HUES48 (cell line): ENCODE measurements at regions not wholly inside any gene's neighbourhood (a gene's known extent, or its start where the extent isn't known, plus 50 kb on each side); places are given as distances from the start of the nearest gene placed in this dataset.
"Not testable (repeated sequence)": the region's sequence is repeated elsewhere in the genome, so short reads cannot be mapped to it uniquely, and the experiment has no call there.

Experiments used
- H3K27ac ChIP-seq: one replicate; pipeline ENCODE4 v1.7.0; 2013; ENCODE audit warnings: low read depth, low read length, inconsistent platforms
- H3K27me3 ChIP-seq: 2 replicates; pipeline ENCODE4 v1.6.1; 2013; ENCODE audit warnings: mild to moderate bottlenecking, low read length; ENCODE audit not compliant: control insufficient read depth, insufficient read depth
- H3K36me3 ChIP-seq: 2 replicates; pipeline ENCODE4 v1.6.1; 2013; ENCODE audit warnings: low read length; ENCODE audit not compliant: control insufficient read depth, insufficient read depth
- H3K4me1 ChIP-seq: 2 replicates; pipeline ENCODE4 v1.6.1; 2013; ENCODE audit warnings: mild to moderate bottlenecking, low read length; ENCODE audit not compliant: control insufficient read depth, insufficient read depth
- H3K4me3 ChIP-seq: 2 replicates; pipeline ENCODE4 v1.5.1; 2013; ENCODE audit warnings: mild to moderate bottlenecking, low read depth, low read length
- H3K9ac ChIP-seq: 2 replicates; pipeline ENCODE4 v1.6.1; 2013; ENCODE audit warnings: mild to moderate bottlenecking, low read depth, low read length, moderate library complexity
- H3K9me3 ChIP-seq: 2 replicates; pipeline ENCODE4 v1.6.1; 2013; ENCODE audit warnings: low read length; ENCODE audit not compliant: control insufficient read depth, insufficient read depth

GRCh38 chr2:64745562-64745961 is 91.8 kb upstream of the SERTAD2 start:
- Histone ChIP-seq H3K9ac (no peak overlapping the region), H3K27me3 (peaks cover 13% of the 10 kb centered on the region)

GRCh38 chr2:64747690-64748091 is 94.0 kb upstream of the SERTAD2 start:
- H3K4me3 ChIP-seq, H3K27ac ChIP-seq, H3K9me3 ChIP-seq, H3K36me3 ChIP-seq, H3K9ac ChIP-seq: not testable (repeated sequence)
- H3K27me3 ChIP-seq: peaks cover 22% of the 10 kb centered on the region
- H3K4me1 ChIP-seq: peaks cover 11% of the 10 kb centered on the region

More at GRCh38 chr2:64745562-64745961, 91.8 kb upstream of the SERTAD2 start:
- no peak overlapping the region for H3K27ac ChIP-seq
- H3K36me3 ChIP-seq: no peaks in the 10 kb centered on the region
- H3K9me3 ChIP-seq: no peaks in the 10 kb centered on the region
- no peak overlapping the region for H3K4me3 ChIP-seq
- 0 out of 2 replicates have a peak, but pooled peaks cover 7% of the 10 kb centered on the region for H3K4me1 ChIP-seq

GRCh38 chr2:64748147-64748546 is 94.4 kb upstream of the SERTAD2 start:
- H3K36me3 ChIP-seq: no peaks in the 10 kb centered on the region
- H3K4me1 ChIP-seq: peaks cover 11% of the 10 kb centered on the region
- H3K9ac ChIP-seq: no peak overlapping the region
- H3K4me3 ChIP-seq: no peak overlapping the region
- H3K9me3 ChIP-seq: no peaks in the 10 kb centered on the region
- no peak overlapping the region for H3K27ac ChIP-seq
- H3K27me3 ChIP-seq: peaks cover 23% of the 10 kb centered on the region

GRCh38 chr2:64748561-64748960 is 94.8 kb upstream of the SERTAD2 start:
- Histone ChIP-seq H3K9me3 (no peaks in the 10 kb centered on the region), H3K27me3 (peaks cover 23% of the 10 kb centered on the region), H3K36me3 (no peaks in the 10 kb centered on the region), H3K27ac (no peak overlapping the region), H3K4me3 (no peak overlapping the region), H3K9ac (no peak overlapping the region), H3K4me1 (peaks cover 11% of the 10 kb centered on the region)

- Histone ChIP-seq H3K4me3 (peak overlapping the region; percentile 82), H3K9ac (no peak overlapping the region), H3K36me3 (no peaks in the 10 kb centered on the region), H3K9me3 (no peaks in the 10 kb centered on the region), H3K27ac (no peak overlapping the region), H3K27me3 (peaks cover 23% of the 10 kb centered on the region), H3K4me1 (peaks cover 11% of the 10 kb centered on the region)
Measured at GRCh38 chr2:64749446-64749845, 95.7 kb upstream of the SERTAD2 start.

- peak overlapping the region; percentile 89 for H3K27ac ChIP-seq
- no peaks in the 10 kb centered on the region for H3K9me3 ChIP-seq
- H3K4me1 ChIP-seq: peaks cover 11% of the 10 kb centered on the region
- H3K4me3 ChIP-seq: peak overlapping the region; percentile 82
- peak overlapping the region; percentile 45; the same call in 1 of the 2 replicates for H3K9ac ChIP-seq
- H3K36me3 ChIP-seq: no peaks in the 10 kb centered on the region
- H3K27me3 ChIP-seq: peaks cover 23% of the 10 kb centered on the region
Measured at GRCh38 chr2:64750001-64750816, 96.5 kb upstream of the SERTAD2 start.

- Histone ChIP-seq H3K9me3 (no peaks in the 10 kb centered on the region), H3K4me3 (peak overlapping the region; percentile 82), H3K36me3 (no peaks in the 10 kb centered on the region), H3K27me3 (peaks cover 23% of the 10 kb centered on the region), H3K4me1 (peaks cover 11% of the 10 kb centered on the region), H3K27ac (peak overlapping the region; percentile 89), H3K9ac (peak overlapping the region; percentile 45; the same call in 1 of the 2 replicates)
Measured at GRCh38 chr2:64750817-64751285, 97.1 kb upstream of the SERTAD2 start.

- peaks cover 23% of the 10 kb centered on the region for H3K27me3 ChIP-seq
- no peak overlapping the region for H3K27ac ChIP-seq
- H3K4me1 ChIP-seq: peaks cover 11% of the 10 kb centered on the region
- H3K36me3 ChIP-seq: no peaks in the 10 kb centered on the region
- H3K9ac ChIP-seq: no peak overlapping the region; the same call in 1 of the 2 replicates
- peak overlapping the region; percentile 75 for H3K4me3 ChIP-seq
- H3K9me3 ChIP-seq: no peaks in the 10 kb centered on the region
Measured at GRCh38 chr2:64751286-64752260, 97.9 kb upstream of the SERTAD2 start.

GRCh38 chr2:64753399-64753798 is 99.7 kb upstream of the SERTAD2 start:
- no peak overlapping the region for H3K4me3 ChIP-seq
- H3K9me3 ChIP-seq: no peaks in the 10 kb centered on the region
- peaks cover 11% of the 10 kb centered on the region for H3K4me1 ChIP-seq
- peaks cover 23% of the 10 kb centered on the region for H3K27me3 ChIP-seq
- no peak overlapping the region for H3K9ac ChIP-seq
- H3K36me3 ChIP-seq: no peaks in the 10 kb centered on the region
- H3K27ac ChIP-seq: no peak overlapping the region

GRCh38 chr2:64754570-64754969 is 100.9 kb upstream of the SERTAD2 start:
- Histone ChIP-seq H3K9ac (no peak overlapping the region), H3K9me3 (no peaks in the 10 kb centered on the region), H3K36me3 (no peaks in the 10 kb centered on the region), H3K27ac (no peak overlapping the region), H3K27me3 (peaks cover 11% of the 10 kb centered on the region), H3K4me1 (peaks cover 6% of the 10 kb centered on the region), H3K4me3 (no peak overlapping the region)
